HepG2 (cell line): ENCODE measurements at regions not wholly inside any gene's neighbourhood (a gene's known extent, or its start where the extent isn't known, plus 50 kb on each side); places are given as distances from the start of the nearest gene placed in this dataset.

Experiments used
- ATAC-seq: fragments of 200-7000 bp; cut with Tn5 transposase; 3 replicates; pipeline ENCODE4 v1.9.1; 2020; ENCODE audit warnings: mild to moderate bottlenecking, moderate library complexity
- BruUV-seq: library from RNA; stranded (reverse); fragments of 400-500 nt; replicated peaks from 2 replicates; lab custom pipeline; 2021; lab: Mats Ljungman, UMichigan
- CTCF ChIA-PET: fragments of 300-600 bp; formaldehyde crosslinking; extraction: SDS; loops from one replicate; lab custom pipeline; 2021; ENCODE audit warnings: low total read pairs, inconsistent platforms, low intra/inter-chr PET ratio; lab: Yijun Ruan, JAX
- POLR2A ChIA-PET: fragments of 350-600 bp; sonication (Branson Sonifier 250); formaldehyde crosslinking; loops from one replicate; lab custom pipeline; 2020; ENCODE audit warnings: antibody characterized with exemption, inconsistent platforms; lab: Yijun Ruan, JAX
- DNase-seq: peaks from one replicate; pipeline ENCODE4 v3.0.0-alpha.2; 2015; ENCODE audit warnings: low spot score
- FAIRE-seq: peaks from 3 replicates; lab custom pipeline; 2011; peaks lifted over from hg19 to GRCh38; lab: Jason Lieb, UNC
- H2AFZ ChIP-seq: one replicate; pipeline ENCODE4 v1.6.1; 2011; ENCODE audit warnings: low read length, inconsistent platforms
- H3K27ac ChIP-seq: fragments of 300-600 bp; 3 replicates; pipeline ENCODE4 v1.8.0; 2011; ENCODE audit warnings: mixed run types, mild to moderate bottlenecking, mixed read lengths, low read length, inconsistent platforms; ENCODE audit not compliant: insufficient read depth; ENCODE audit errors: extremely low read length
- H3K27me3 ChIP-seq, 2 experiments: fragments of 200-600 bp in 1 of 2; 2 replicates in 1 of 2; 3 replicates in 1 of 2; pipeline versions ENCODE4 v1.6.0 to v1.8.0; 2011; ENCODE audit warnings: low read length in 2 of 2, mild to moderate bottlenecking in 2 of 2, moderate library complexity in 2 of 2, inconsistent platforms in 1 of 2; ENCODE audit not compliant: insufficient read depth in 2 of 2, control insufficient read depth in 1 of 2
- H3K36me3 ChIP-seq, 2 experiments: fragments of 200-600 bp in 1 of 2; replicated peaks in 1 of 2; 2 replicates in 1 of 2; 3 replicates in 1 of 2; pipeline versions ENCODE4 v1.5.1 to v1.8.0; 2011; ENCODE audit warnings: low read length in 2 of 2, inconsistent platforms in 1 of 2; ENCODE audit not compliant: insufficient read depth in 2 of 2, control insufficient read depth in 1 of 2
- H3K4me1 ChIP-seq: 2 replicates; pipeline ENCODE4 v1.5.1; 2012; ENCODE audit warnings: low read length, inconsistent platforms; ENCODE audit not compliant: insufficient read depth
- H3K4me2 ChIP-seq: 2 replicates; pipeline ENCODE4 v1.6.0; 2011; ENCODE audit warnings: low read depth, low read length, inconsistent platforms
- H3K4me3 ChIP-seq, 3 experiments: fragments of 200-600 bp in 1 of 3; sonication (generic), shearing (Covaris generic) in 1 of 3; replicated peaks in 1 of 3; 2 replicates each; pipeline ENCODE4 v1.5.1; 2011 to 2016; ENCODE audit warnings: low read length in 3 of 3, inconsistent platforms in 2 of 3, low read depth in 2 of 3, mild to moderate bottlenecking in 2 of 3, control low read depth in 1 of 3, mixed read lengths in 1 of 3; ENCODE audit not compliant: insufficient read depth in 1 of 3
- H3K79me2 ChIP-seq: one replicate; pipeline ENCODE4 v1.6.1; 2011; ENCODE audit warnings: low read length, inconsistent platforms; ENCODE audit not compliant: insufficient read depth
- H3K9ac ChIP-seq: 2 replicates; pipeline ENCODE4 v1.6.0; 2011; ENCODE audit warnings: mild to moderate bottlenecking, low read depth, low read length, inconsistent platforms; ENCODE audit not compliant: insufficient read depth
- H3K9me3 ChIP-seq: 2 replicates; pipeline ENCODE4 v1.5.1; 2012; ENCODE audit warnings: mild to moderate bottlenecking, low read length
- H4K20me1 ChIP-seq: 2 replicates; pipeline ENCODE4 v1.6.0; 2011; ENCODE audit warnings: inconsistent platforms, mild to moderate bottlenecking, low read length, moderate library complexity; ENCODE audit not compliant: insufficient read depth
- BHLHE40 ChIP-seq: IDR thresholded peaks from 2 replicates; pipeline ENCODE4 v1.6.1; 2011; ENCODE audit warnings: low read length, improper control_type of control experiment
- CEBPG ChIP-seq: IDR thresholded peaks from 2 replicates; pipeline ENCODE4 v1.6.1; 2016
- ELF1 ChIP-seq: sonication (generic); formaldehyde crosslinking; IDR thresholded peaks from 2 replicates; pipeline ENCODE4 v1.4.0; 2020; ENCODE audit warnings: missing genetic modification reagents
- FOXJ3 ChIP-seq: sonication (generic); formaldehyde crosslinking; IDR thresholded peaks from 2 replicates; pipeline ENCODE4 v1.4.0; 2020; ENCODE audit warnings: missing genetic modification reagents, mild to moderate bottlenecking, borderline replicate concordance
- FOXK1 ChIP-seq: sonication (generic); formaldehyde crosslinking; IDR thresholded peaks from 2 replicates; pipeline ENCODE4 v1.4.0; 2020; ENCODE audit warnings: low read depth, missing genetic modification reagents, borderline replicate concordance
- FOXP1 ChIP-seq, 2 experiments: fragments of 450-650 bp in 1 of 2; IDR thresholded peaks; 2 replicates each; pipeline ENCODE4 v1.6.1; 2017 to 2018; ENCODE audit warnings: antibody characterized with exemption in 1 of 2
- GATAD2A ChIP-seq: IDR thresholded peaks from 2 replicates; pipeline ENCODE4 v1.6.1; 2016
- ISL2 ChIP-seq: sonication (generic); formaldehyde crosslinking; IDR thresholded peaks from 2 replicates; pipeline ENCODE4 v1.5.0; 2020; ENCODE audit warnings: missing genetic modification reagents
- KAT8 ChIP-seq: IDR thresholded peaks from 2 replicates; pipeline ENCODE4 v1.6.1; 2016; ENCODE audit warnings: missing genetic modification reagents, missing compliant biosample characterization
- MED1 ChIP-seq: sonication (generic); formaldehyde crosslinking; IDR thresholded peaks from 2 replicates; pipeline ENCODE4 v1.4.0; 2020; ENCODE audit warnings: missing genetic modification reagents
- NKX3-1 ChIP-seq: sonication (generic); formaldehyde crosslinking; IDR thresholded peaks from 2 replicates; pipeline ENCODE4 v1.5.0; 2020; ENCODE audit warnings: missing genetic modification reagents
- NR2C2 ChIP-seq: sonication (generic); formaldehyde crosslinking; IDR thresholded peaks from 2 replicates; pipeline ENCODE4 v1.4.0; 2020; ENCODE audit warnings: missing genetic modification reagents, mild to moderate bottlenecking, moderate library complexity, borderline replicate concordance
- PITX1 ChIP-seq: sonication (generic); formaldehyde crosslinking; IDR thresholded peaks from 2 replicates; pipeline ENCODE4 v1.5.1; 2020; ENCODE audit warnings: mild to moderate bottlenecking, missing genetic modification reagents
- SMAD3 ChIP-seq: sonication (generic); formaldehyde crosslinking; IDR thresholded peaks from 2 replicates; pipeline ENCODE4 v1.4.0; 2020; ENCODE audit warnings: missing genetic modification reagents
- TARDBP ChIP-seq: sonication (generic); formaldehyde crosslinking; IDR thresholded peaks from 2 replicates; pipeline ENCODE4 v1.8.0; 2022; ENCODE audit warnings: mild to moderate bottlenecking, missing genetic modification reagents
- TCF7 ChIP-seq: sonication (generic); IDR thresholded peaks from 2 replicates; pipeline ENCODE4 v1.6.1; 2016; ENCODE audit warnings: antibody characterized with exemption, low read depth
- ZBTB4 ChIP-seq: sonication (generic); formaldehyde crosslinking; IDR thresholded peaks from 2 replicates; pipeline ENCODE4 v1.4.0; 2020; ENCODE audit warnings: missing genetic modification reagents, mild to moderate bottlenecking, borderline replicate concordance
- ZBTB8A ChIP-seq: sonication (generic); formaldehyde crosslinking; IDR thresholded peaks from 2 replicates; pipeline ENCODE4 v1.4.0; 2020; ENCODE audit warnings: mild to moderate bottlenecking, low read depth, missing genetic modification reagents, borderline replicate concordance
- ZNF281 ChIP-seq: sonication (generic); formaldehyde crosslinking; IDR thresholded peaks from 2 replicates; pipeline ENCODE4 v1.4.0; 2020; ENCODE audit warnings: missing genetic modification reagents, borderline replicate concordance
- ZNF317 ChIP-seq: sonication (generic); formaldehyde crosslinking; IDR thresholded peaks from 2 replicates; pipeline ENCODE4 v1.5.0; 2020; ENCODE audit warnings: mild to moderate bottlenecking, missing genetic modification reagents
- ZNF432 ChIP-seq: sonication (generic); formaldehyde crosslinking; IDR thresholded peaks from 2 replicates; pipeline ENCODE4 v1.5.0; 2020; ENCODE audit warnings: missing genetic modification reagents, mild to moderate bottlenecking, borderline replicate concordance
- WGBS: methylation state at CpG from one replicate; pipeline ENCODE4 v1.1.6; 2017; ENCODE audit warnings: low lambda C conversion rate; 5-methylcytosine and 5-hydroxymethylcytosine counted together
- in situ Hi-C: cut with HindIII; loops from 2 replicates; pipeline ENCODE4 v1.10.0; 2017; ENCODE audit warnings: low pct_unique_long_range_greater_than_20kb; ENCODE audit not compliant: extremely low pct_ligation_motif_present
- intact Hi-C: fragments of 100-400 bp; cut with micrococcal nuclease; formaldehyde crosslinking; loops from one replicate; pipeline ENCODE4 v1.10.0; 2022; ENCODE audit not compliant: unreplicated experiment

GRCh38 chr6:80527552-80528052 lies 421.1 kb downstream of the BCKDHB start:
- BruUV-seq = no TSS peak
- Histone ChIP-seq H3K79me2 (no peaks in the 10 kb centered on the region), H3K9me3 (no peaks in the 10 kb centered on the region), H4K20me1 (no peaks in the 10 kb centered on the region), H3K36me3 (no peaks in the 10 kb centered on the region), H3K4me3 (peak overlapping the region in 2 of 3 experiments; percentile 42 to 44; a peak in 3 of 6 replicates), H3K27ac (peak overlapping the region; percentile 88), H3K9ac (peak overlapping the region; percentile 65), H3K27me3 (no peaks in the 10 kb centered on the region; a peak in 1 of 5 replicates), H3K4me2 (peak overlapping the region; percentile 73), H3K4me1 (peaks cover 38% of the 10 kb centered on the region), H2AFZ (no peak overlapping the region)
- intact Hi-C loops = loop anchor here (1.0 to 2.0 kb wide), 3 partner anchors 19 to 189 kb away; no protein-coding TSS in a partner anchor
- ChIA-PET POLR2A (no interaction called here), CTCF (no interaction called here)
- 0% methylated on average over 7 of the region's 7 CpGs for WGBS
- FAIRE-seq (peak; percentile 71), DNase-seq (peak; percentile 93), ATAC-seq (peak; percentile 99)
- in situ Hi-C loops = no loop called here
- TF ChIP-seq ZNF432 (CRISPR knock-in tag) = no peak
- TF ChIP-seq ISL2 = peak; percentile 86
- peak; percentile 64; the same call in 1 of the 2 replicates for TF ChIP-seq ZNF317 (CRISPR knock-in tag)
- TF ChIP-seq ZBTB8A (CRISPR knock-in tag) = no peak
- TF ChIP-seq GATAD2A = peak; percentile 90
- peak; percentile 42; the same call in 1 of the 2 replicates for TF ChIP-seq KAT8 (CRISPR knock-in tag)
- peak; percentile 17; the same call in 1 of the 2 replicates for TF ChIP-seq TARDBP (CRISPR knock-in tag)
- TF ChIP-seq ZBTB4 (CRISPR knock-in tag) = no peak
- TF ChIP-seq BHLHE40 = peak; percentile 31; the same call in 1 of the 2 replicates
- TF ChIP-seq PITX1 = peak; percentile 47; the same call in 1 of the 2 replicates
- TF ChIP-seq FOXJ3 (CRISPR knock-in tag) = peak; percentile 98
- peak; percentile 76 for TF ChIP-seq FOXK1 (CRISPR knock-in tag)
- TF ChIP-seq MED1 (CRISPR knock-in tag) = peak; percentile 70
- TF ChIP-seq NKX3-1 (CRISPR knock-in tag) = 0 out of 2 replicates have a peak, but pooled peaks have one; percentile 44
- peak; percentile 36; the same call in 1 of the 2 replicates for TF ChIP-seq NR2C2 (CRISPR knock-in tag)
- no peak for TF ChIP-seq ZNF281 (CRISPR knock-in tag)
- TF ChIP-seq ELF1 (CRISPR knock-in tag) = peak; percentile 33; the same call in 1 of the 2 replicates
- peak; percentile 78 for TF ChIP-seq FOXP1 (IDR thresholded peaks at IDR 0.05)
- TF ChIP-seq FOXP1 (CRISPR knock-in tag; IDR thresholded peaks at IDR 0.05) = peak; percentile 91
- TF ChIP-seq TCF7 = peak; percentile 60
- 0 out of 2 replicates have a peak, but pooled peaks have one; percentile 51 for TF ChIP-seq SMAD3 (CRISPR knock-in tag)
- TF ChIP-seq CEBPG (CRISPR knock-in tag) = peak; percentile 81
